OCI-LY7 (cell line): ENCODE measurements at regions not wholly inside any gene's neighbourhood (a gene's known extent, or its start where the extent isn't known, plus 50 kb on each side); places are given as distances from the start of the nearest gene placed in this dataset.

Experiments used
- BruUV-seq: library from RNA; stranded (reverse); fragments of 400-500 nt; replicated peaks from 2 replicates; lab custom pipeline; 2021; lab: Mats Ljungman, UMichigan
- CTCF ChIA-PET: fragments of 300-600 bp; sonication (Branson Sonifier 250); formaldehyde crosslinking; loops from one replicate; lab custom pipeline; 2022; ENCODE audit warnings: antibody characterized with exemption; ENCODE audit not compliant: unreplicated experiment; lab: Charles Lee
- POLR2A ChIA-PET: fragments of 300-600 bp; sonication (Branson Sonifier 250); formaldehyde crosslinking; loops from one replicate; lab custom pipeline; 2022; ENCODE audit warnings: antibody characterized with exemption; lab: Charles Lee
- DNase-seq: peaks from one replicate; pipeline ENCODE4 v3.0.0-alpha.2; 2015; ENCODE audit warnings: low spot score
- H2AFZ ChIP-seq: fragments of 200-600 bp; sonication (generic), shearing (Covaris generic); 2 replicates; pipeline ENCODE4 v1.6.1; 2014; ENCODE audit warnings: mild to moderate bottlenecking, antibody characterized with exemption, low read length, moderate library complexity
- H3K27ac ChIP-seq: fragments of 200-600 bp; sonication (generic); 2 replicates; pipeline ENCODE4 v1.5.1; 2014; ENCODE audit warnings: mixed run types, low read depth, mild to moderate bottlenecking, moderate library complexity, low read length, inconsistent platforms; ENCODE audit not compliant: poor library complexity, severe bottlenecking
- H3K36me3 ChIP-seq: fragments of 200-600 bp; sonication (generic); 2 replicates; pipeline ENCODE4 v1.6.1; 2014; ENCODE audit warnings: mild to moderate bottlenecking, antibody characterized with exemption, low read length, moderate library complexity, mixed read lengths; ENCODE audit not compliant: insufficient read depth
- H3K4me1 ChIP-seq: fragments of 200-600 bp; sonication (generic); 2 replicates; pipeline ENCODE4 v1.5.1; 2014; ENCODE audit warnings: mild to moderate bottlenecking, low read length; ENCODE audit not compliant: insufficient read depth, poor library complexity, severe bottlenecking
- H3K4me2 ChIP-seq: fragments of 200-600 bp; sonication (generic); 2 replicates; pipeline ENCODE4 v1.6.1; 2014; ENCODE audit warnings: mild to moderate bottlenecking, low read length
- H3K4me3 ChIP-seq: fragments of 200-600 bp; sonication (generic); 2 replicates; pipeline ENCODE4 v1.5.1; 2014; ENCODE audit warnings: mild to moderate bottlenecking, low read depth, low read length; ENCODE audit not compliant: poor library complexity, severe bottlenecking
- H3K79me2 ChIP-seq: fragments of 200-600 bp; sonication (generic); 2 replicates; pipeline ENCODE4 v1.6.1; 2016; ENCODE audit warnings: low read depth, mild to moderate bottlenecking, low read length, moderate library complexity, mixed read lengths; ENCODE audit not compliant: insufficient read depth
- H3K9me2 ChIP-seq: fragments of 200-600 bp; sonication (generic); 2 replicates; pipeline ENCODE4 v1.6.1; 2016; ENCODE audit warnings: mild to moderate bottlenecking, low read length, mixed read lengths; ENCODE audit not compliant: insufficient read depth
- H3K9me3 ChIP-seq: fragments of 200-600 bp; sonication (generic); 2 replicates; pipeline ENCODE4 v1.6.1; 2014; ENCODE audit warnings: mild to moderate bottlenecking, mixed run types, low read length, mixed read lengths
- H4K20me1 ChIP-seq: fragments of 200-600 bp; sonication (generic); 2 replicates; pipeline ENCODE4 v1.6.1; 2014; ENCODE audit warnings: mild to moderate bottlenecking, antibody characterized with exemption, low read length, moderate library complexity, mixed read lengths; ENCODE audit not compliant: insufficient read depth
- CTCF ChIP-seq: fragments of 200-600 bp; sonication (generic); conservative IDR thresholded peaks from 2 replicates; pipeline ENCODE4 v1.5.1; 2014; ENCODE audit warnings: mild to moderate bottlenecking, antibody characterized with exemption, low read length, moderate library complexity, mixed read lengths
- EZH2phosphoT487 ChIP-seq: fragments of 200-600 bp; sonication (generic); IDR thresholded peaks from 2 replicates; pipeline ENCODE4 v1.6.1; 2018; ENCODE audit warnings: low read depth, borderline replicate concordance, mild to moderate bottlenecking, mixed run types, antibody characterized with exemption, low read length, moderate library complexity, mixed read lengths
- intact Hi-C: fragments of 100-400 bp; cut with micrococcal nuclease; formaldehyde crosslinking; loops from one replicate; pipeline ENCODE4 v1.10.0; 2022; ENCODE audit not compliant: unreplicated experiment

- Histone ChIP-seq H3K27ac (no peak overlapping the region), H3K4me1 (no peaks in the 10 kb centered on the region), H3K4me2 (no peak overlapping the region), H2AFZ (no peak overlapping the region), H4K20me1 (no peaks in the 10 kb centered on the region), H3K79me2 (no peaks in the 10 kb centered on the region), H3K9me3 (no peaks in the 10 kb centered on the region), H3K4me3 (no peak overlapping the region), H3K9me2 (no peaks in the 10 kb centered on the region), H3K36me3 (no peaks in the 10 kb centered on the region)
- ChIA-PET POLR2A (interaction anchor here (1.5 kb wide), 1 partner anchor 22 kb away, joined by 3 read pairs; no protein-coding TSS in a partner anchor), CTCF (no interaction called here)
- no peak for TF ChIP-seq EZH2phosphoT487
- TF ChIP-seq CTCF: no peak
- DNase-seq: no peak
- BruUV-seq: no TSS peak
- intact Hi-C loops: no loop called here
These were observed 126.7 kb downstream of the GDAP2 start for GRCh38 chr1:117802531-117803257.

GRCh38 chr1:117803318-117803717, 126.1 kb downstream of the GDAP2 start:
- H3K4me2 ChIP-seq: no peak overlapping the region
- no peak overlapping the region for H3K4me3 ChIP-seq
- intact Hi-C loops: no loop called here
- H3K79me2 ChIP-seq: no peaks in the 10 kb centered on the region
- H3K9me2 ChIP-seq: no peaks in the 10 kb centered on the region
- no TSS peak for BruUV-seq
- no peaks in the 10 kb centered on the region for H3K4me1 ChIP-seq
- H3K9me3 ChIP-seq: no peaks in the 10 kb centered on the region
- H3K27ac ChIP-seq: no peak overlapping the region
- H4K20me1 ChIP-seq: no peaks in the 10 kb centered on the region
- no peak overlapping the region for H2AFZ ChIP-seq
- CTCF ChIA-PET: no interaction called here
- DNase-seq: no peak
- H3K36me3 ChIP-seq: no peaks in the 10 kb centered on the region
- no peak for TF ChIP-seq CTCF
- TF ChIP-seq EZH2phosphoT487: no peak
- POLR2A ChIA-PET: no interaction called here

- Histone ChIP-seq H3K36me3 (no peaks in the 10 kb centered on the region), H3K27ac (no peak overlapping the region), H3K9me3 (no peaks in the 10 kb centered on the region), H3K9me2 (no peaks in the 10 kb centered on the region), H3K4me1 (no peaks in the 10 kb centered on the region), H4K20me1 (no peaks in the 10 kb centered on the region), H3K4me3 (no peak overlapping the region), H3K79me2 (no peaks in the 10 kb centered on the region), H3K4me2 (no peak overlapping the region), H2AFZ (no peak overlapping the region)
- TF ChIP-seq EZH2phosphoT487 (no peak), CTCF (no peak)
- ChIA-PET CTCF (no interaction called here), POLR2A (interaction anchor here (0.6 to 1.0 kb wide), 3 partner anchors 8 to 350 kb away, joined by 3 read pairs; no protein-coding TSS in a partner anchor)
- intact Hi-C loops: loop anchor here (5.0 kb wide), 1 partner anchor 48 kb away; no protein-coding TSS in a partner anchor
- no peak for DNase-seq
- BruUV-seq: no TSS peak
These were observed 119.7 kb downstream of the GDAP2 start for GRCh38 chr1:117809764-117810163.
